ENCODE measurements at regions not wholly inside any gene's neighbourhood (a gene's known extent, or its start where the extent isn't known, plus 50 kb on each side); places are given as distances from the start of the nearest gene placed in this dataset.

- no peak for DNase-seq (ENCODE audit: low spot score)
- Histone ChIP-seq H3K27ac (ENCODE audit: low read depth, low read length, poor library complexity, severe bottlenecking) (no peak overlapping the region), H3K4me1 (ENCODE audit: insufficient read depth, low read length, poor library complexity, severe bottlenecking) (no peaks in the 10 kb centered on the region), H3K9me3 (ENCODE audit: low read depth, low read length, poor library complexity, severe bottlenecking) (no peaks in the 10 kb centered on the region), H3K4me3 (ENCODE audit: low read depth, low read length, poor library complexity, severe bottlenecking) (no peak overlapping the region), H3K36me3 (ENCODE audit: insufficient read depth, low read length, poor library complexity, severe bottlenecking) (no peaks in the 10 kb centered on the region), H3K27me3 (replicated peaks; ENCODE audit: insufficient read depth, low read depth, low read length, poor library complexity) (no peaks in the 10 kb centered on the region)
- intact Hi-C loops (cut with micrococcal nuclease; ENCODE audit: unreplicated experiment) = no loop called here
- POLR2A ChIA-PET (ENCODE audit: low non-redundant PET) = no interaction called here
- CTCF ChIA-PET = no interaction called here
- TF ChIP-seq CTCF (conservative IDR thresholded peaks at IDR 0.05; ENCODE audit: low read depth, low read length) (no peak), EZH2 (IDR thresholded peaks at IDR 0.05; ENCODE audit: borderline replicate concordance, low read depth, low read length, poor library complexity, severe bottlenecking) (no peak)
- no TSS peak for BruUV-seq (replicated peaks)
Measured at GRCh38 chr1:172971241-172971640, 79.5 kb downstream of the TNFSF18 start.

- TF ChIP-seq EZH2 (IDR thresholded peaks at IDR 0.05; ENCODE audit: borderline replicate concordance, low read depth, low read length, poor library complexity, severe bottlenecking) = no peak
- no peak for TF ChIP-seq CTCF (conservative IDR thresholded peaks at IDR 0.05; ENCODE audit: low read depth, low read length)
- no peaks in the 10 kb centered on the region for H3K4me1 ChIP-seq (ENCODE audit: insufficient read depth, low read length, poor library complexity, severe bottlenecking)
- BruUV-seq (replicated peaks) = no TSS peak
- no peaks in the 10 kb centered on the region for H3K9me3 ChIP-seq (ENCODE audit: low read depth, low read length, poor library complexity, severe bottlenecking)
- DNase-seq (ENCODE audit: low spot score) = no peak
- H3K27ac ChIP-seq (ENCODE audit: low read depth, low read length, poor library complexity, severe bottlenecking) = no peak overlapping the region
- no peaks in the 10 kb centered on the region for H3K27me3 ChIP-seq (replicated peaks; ENCODE audit: insufficient read depth, low read depth, low read length, poor library complexity)
- POLR2A ChIA-PET (ENCODE audit: low non-redundant PET) = no interaction called here
- CTCF ChIA-PET = no interaction called here
- no peak overlapping the region for H3K4me3 ChIP-seq (ENCODE audit: low read depth, low read length, poor library complexity, severe bottlenecking)
- intact Hi-C loops (cut with micrococcal nuclease; ENCODE audit: unreplicated experiment) = no loop called here
- H3K36me3 ChIP-seq (ENCODE audit: insufficient read depth, low read length, poor library complexity, severe bottlenecking) = no peaks in the 10 kb centered on the region
Measured at GRCh38 chr1:172972258-172972657, 78.5 kb downstream of the TNFSF18 start.

- no peaks in the 10 kb centered on the region for H3K36me3 ChIP-seq (ENCODE audit: insufficient read depth, low read length, poor library complexity, severe bottlenecking)
- no peaks in the 10 kb centered on the region for H3K27me3 ChIP-seq (replicated peaks; ENCODE audit: insufficient read depth, low read depth, low read length, poor library complexity)
- no peaks in the 10 kb centered on the region for H3K4me1 ChIP-seq (ENCODE audit: insufficient read depth, low read length, poor library complexity, severe bottlenecking)
- POLR2A ChIA-PET (ENCODE audit: low non-redundant PET) = no interaction called here
- CTCF ChIA-PET = no interaction called here
- no peak overlapping the region for H3K4me3 ChIP-seq (ENCODE audit: low read depth, low read length, poor library complexity, severe bottlenecking)
- no peak overlapping the region for H3K27ac ChIP-seq (ENCODE audit: low read depth, low read length, poor library complexity, severe bottlenecking)
- DNase-seq (ENCODE audit: low spot score) = no peak
- TF ChIP-seq EZH2 (IDR thresholded peaks at IDR 0.05; ENCODE audit: borderline replicate concordance, low read depth, low read length, poor library complexity, severe bottlenecking) (no peak), CTCF (conservative IDR thresholded peaks at IDR 0.05; ENCODE audit: low read depth, low read length) (no peak)
- no peaks in the 10 kb centered on the region for H3K9me3 ChIP-seq (ENCODE audit: low read depth, low read length, poor library complexity, severe bottlenecking)
- no TSS peak for BruUV-seq (replicated peaks)
- intact Hi-C loops (cut with micrococcal nuclease; ENCODE audit: unreplicated experiment) = no loop called here
Measured at GRCh38 chr1:172973424-172973823, 77.3 kb downstream of the TNFSF18 start.
